GM10266 (cell line): ENCODE measurements at regions not wholly inside any gene's neighbourhood (a gene's known extent, or its start where the extent isn't known, plus 50 kb on each side); places are given as distances from the start of the nearest gene placed in this dataset.

Source experiments
- DNase-seq: peaks from one replicate; pipeline ENCODE4 v3.0.0; 2012; ENCODE audit errors: extremely low spot score
- TF ChIP-seq, protein P1 (sequence below): IDR thresholded peaks from 2 replicates; pipeline ENCODE4 v1.5.1; 2012; ENCODE audit warnings: mild to moderate bottlenecking, low read depth; ENCODE audit not compliant: control insufficient read depth, insufficient read depth; ENCODE audit errors: missing control alignments

DNA sequence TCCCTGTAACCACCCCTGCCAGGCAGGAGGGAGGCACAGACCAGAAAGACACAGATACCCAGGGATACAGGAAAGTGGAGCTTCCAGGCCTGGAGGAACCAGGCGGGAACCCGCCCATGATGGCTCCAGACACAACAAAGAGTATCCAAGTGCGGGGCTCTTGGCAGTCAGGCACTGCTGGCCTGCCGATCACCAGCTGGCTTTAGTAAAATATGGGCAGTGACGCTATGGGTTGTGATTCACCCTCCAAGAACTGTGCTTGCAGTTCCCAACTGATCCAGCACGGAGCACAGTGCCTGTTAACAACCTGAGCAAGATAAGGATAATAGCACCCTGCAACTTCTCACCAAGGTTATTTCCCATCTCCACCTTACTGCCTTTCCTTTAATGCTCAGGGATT lies 463.3 kb downstream of the IRX1 start:
- TF ChIP-seq, protein P1, sequence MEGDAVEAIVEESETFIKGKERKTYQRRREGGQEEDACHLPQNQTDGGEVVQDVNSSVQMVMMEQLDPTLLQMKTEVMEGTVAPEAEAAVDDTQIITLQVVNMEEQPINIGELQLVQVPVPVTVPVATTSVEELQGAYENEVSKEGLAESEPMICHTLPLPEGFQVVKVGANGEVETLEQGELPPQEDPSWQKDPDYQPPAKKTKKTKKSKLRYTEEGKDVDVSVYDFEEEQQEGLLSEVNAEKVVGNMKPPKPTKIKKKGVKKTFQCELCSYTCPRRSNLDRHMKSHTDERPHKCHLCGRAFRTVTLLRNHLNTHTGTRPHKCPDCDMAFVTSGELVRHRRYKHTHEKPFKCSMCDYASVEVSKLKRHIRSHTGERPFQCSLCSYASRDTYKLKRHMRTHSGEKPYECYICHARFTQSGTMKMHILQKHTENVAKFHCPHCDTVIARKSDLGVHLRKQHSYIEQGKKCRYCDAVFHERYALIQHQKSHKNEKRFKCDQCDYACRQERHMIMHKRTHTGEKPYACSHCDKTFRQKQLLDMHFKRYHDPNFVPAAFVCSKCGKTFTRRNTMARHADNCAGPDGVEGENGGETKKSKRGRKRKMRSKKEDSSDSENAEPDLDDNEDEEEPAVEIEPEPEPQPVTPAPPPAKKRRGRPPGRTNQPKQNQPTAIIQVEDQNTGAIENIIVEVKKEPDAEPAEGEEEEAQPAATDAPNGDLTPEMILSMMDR, result no peak
- no peak for DNase-seq

DNA sequence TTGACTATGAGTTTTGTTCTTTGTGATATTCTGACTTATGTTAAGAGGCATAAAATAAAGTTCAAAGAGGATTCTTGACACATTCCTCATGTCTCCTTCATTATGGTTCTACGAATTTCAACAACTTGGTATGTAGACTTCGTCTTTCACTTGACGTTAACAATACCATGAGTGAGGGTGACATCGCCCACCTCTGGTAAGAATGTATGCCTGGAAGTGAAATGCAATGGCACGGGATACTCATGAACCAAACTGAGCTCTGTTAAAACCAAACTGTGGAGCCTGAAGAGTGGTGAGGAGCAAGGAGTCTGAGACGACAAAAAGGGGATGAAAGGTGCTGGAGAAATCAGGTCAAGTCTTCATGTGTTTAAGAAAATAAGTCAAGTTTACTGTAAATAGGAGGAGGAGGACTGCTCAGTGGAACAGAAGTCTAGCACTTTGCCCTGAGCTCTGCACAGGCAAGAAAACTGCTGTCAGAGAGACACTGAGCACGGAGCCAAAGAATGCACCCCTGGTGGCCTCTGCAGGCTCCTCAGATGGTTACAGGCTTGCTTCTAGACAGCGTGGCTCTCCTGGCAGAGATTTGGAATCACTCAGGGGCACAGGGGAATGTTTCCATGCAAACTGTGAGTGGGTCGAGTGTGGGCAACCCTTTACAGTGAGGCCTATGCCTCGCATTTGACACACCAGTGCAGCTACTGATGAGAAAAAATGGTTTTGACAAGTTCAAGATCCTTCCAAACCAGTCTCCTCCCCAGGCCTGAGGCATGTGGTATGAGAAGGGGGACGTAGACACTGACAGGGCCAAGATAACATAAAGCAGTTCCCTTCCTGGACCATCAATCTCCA lies 470.1 kb downstream of the IRX1 start:
- no peak for DNase-seq
- TF ChIP-seq, protein P1, result no peak

DNA sequence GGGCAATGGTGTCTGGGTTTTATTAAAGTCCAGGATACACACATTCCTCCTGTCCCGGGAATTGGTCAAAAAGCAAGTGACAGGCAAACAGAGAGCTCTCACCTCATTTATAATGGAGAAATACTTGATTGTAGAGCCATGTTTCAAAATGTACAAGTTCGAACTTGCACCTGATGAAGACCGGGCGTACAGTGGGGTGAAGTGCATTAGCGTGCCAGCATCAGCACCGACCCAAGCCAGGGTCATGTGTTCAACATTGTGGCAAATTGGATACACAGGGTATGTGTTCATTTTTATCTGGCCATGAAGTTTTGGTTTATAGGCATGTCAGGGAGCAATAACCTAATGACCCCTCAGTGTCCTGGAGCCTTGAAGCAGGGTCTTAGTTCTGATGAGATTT lies 472.5 kb downstream of the IRX1 start:
- no peak for DNase-seq
- TF ChIP-seq, protein P1, result no peak

DNA sequence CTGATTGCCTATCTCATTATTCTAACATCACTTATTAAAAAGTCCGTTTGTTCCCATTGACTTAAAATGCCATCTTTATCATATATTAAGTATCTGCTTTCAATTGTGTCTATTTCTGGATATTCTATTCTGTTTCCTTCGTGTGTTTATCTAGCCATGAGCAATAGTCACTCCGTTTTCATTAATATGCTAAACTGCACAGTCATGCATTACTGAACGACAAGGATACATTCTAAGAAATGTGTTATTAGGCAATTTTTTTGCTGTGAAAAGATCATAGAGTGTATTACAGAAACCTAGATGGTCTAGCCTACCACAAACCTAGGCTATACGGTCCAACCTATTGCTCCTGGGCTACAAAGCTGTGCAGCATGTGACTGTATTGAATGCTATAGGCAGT lies 482.9 kb downstream of the IRX1 start:
- TF ChIP-seq, protein P1, result no peak
- DNase-seq, result no peak

DNA sequence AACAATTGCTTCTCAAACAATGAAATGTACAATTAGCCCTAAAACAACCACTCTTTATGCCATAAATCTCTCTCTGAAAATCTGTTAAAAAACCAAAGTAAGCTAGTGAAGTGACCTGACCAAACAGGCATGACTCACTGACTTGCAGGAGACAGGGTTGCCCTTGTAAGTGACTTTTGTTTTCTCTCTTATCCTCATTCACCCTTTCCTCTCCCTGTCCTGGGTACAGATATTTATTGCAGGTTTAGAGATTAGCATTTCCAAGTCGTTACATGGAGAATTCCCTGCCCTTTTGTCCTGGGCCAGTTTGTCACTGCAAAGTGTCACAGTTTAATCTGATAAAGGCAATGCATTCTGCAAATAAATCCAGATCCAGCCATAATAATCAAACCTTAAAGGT lies 484.2 kb downstream of the IRX1 start:
- TF ChIP-seq, protein P1, result no peak

DNA sequence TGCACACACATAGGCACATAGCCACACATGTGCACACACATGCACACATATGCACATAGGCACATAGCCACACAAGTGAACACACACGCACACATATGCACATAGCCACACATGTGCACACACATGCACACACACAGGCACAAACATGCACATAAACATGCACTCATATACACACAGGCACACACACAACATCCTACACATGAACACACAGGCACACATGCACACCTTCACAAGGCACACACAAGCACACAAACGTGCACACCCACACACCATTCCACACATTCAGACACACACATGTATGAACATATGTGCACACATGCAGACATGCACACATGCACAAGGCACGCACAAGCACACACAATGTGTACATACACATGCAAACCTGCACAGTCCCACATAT lies 484.7 kb downstream of the IRX1 start:
- DNase-seq, result no peak
- TF ChIP-seq, protein P1, result no peak

More for the DNA sequence above, 484.2 kb downstream of the IRX1 start:
- DNase-seq, result no peak

DNA sequence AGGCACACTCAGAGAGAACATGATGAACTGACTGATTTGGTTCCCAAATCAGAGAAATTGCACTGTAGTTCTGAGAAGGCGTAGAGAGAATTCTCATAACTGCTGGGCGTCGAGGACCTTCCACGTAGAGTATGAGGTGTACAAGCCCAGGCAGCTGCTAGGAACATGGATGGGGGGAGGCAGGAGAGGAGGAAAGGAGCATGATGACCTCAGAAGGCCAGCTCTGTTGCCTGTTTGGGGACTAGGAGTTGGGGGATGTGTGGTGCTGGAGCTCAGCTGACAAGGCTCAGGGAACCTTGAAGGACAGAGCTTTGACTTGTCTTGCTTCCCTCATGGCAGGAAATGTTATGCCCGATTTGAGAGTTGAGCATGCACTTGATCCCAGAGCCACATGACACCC lies 485.4 kb downstream of the IRX1 start:
- no peak for DNase-seq
- TF ChIP-seq, protein P1, result no peak
